Lower leg skin (tissue), 3 donors: ENCODE measurements at regions not wholly inside any gene's neighbourhood (a gene's known extent, or its start where the extent isn't known, plus 50 kb on each side); places are given as distances from the start of the nearest gene placed in this dataset.

Experiments used
- CTCF ChIP-seq, 3 donors: fragments of 450-650 bp; IDR thresholded peaks; one replicate each; pipeline ENCODE4 v1.5.1; 2016; ENCODE audit warnings: antibody characterized with exemption in 3 of 3, mild to moderate bottlenecking in 3 of 3, moderate library complexity in 2 of 3
- POLR2A ChIP-seq, 2 donors: fragments of 450-650 bp; IDR thresholded peaks; one replicate each; pipeline ENCODE4 v1.6.1; 2016 to 2017; ENCODE audit warnings: antibody characterized with exemption in 2 of 2, mild to moderate bottlenecking in 1 of 2, moderate library complexity in 1 of 2

- TF ChIP-seq POLR2A (IDR thresholded peaks at IDR 0.05) (no peak), CTCF (IDR thresholded peaks at IDR 0.05) (no peak)
Observed at GRCh38 chr6:105867277-105867676, 218.9 kb upstream of the PRDM1 start.
